ENCODE measurements at regions not wholly inside any gene's neighbourhood (a gene's known extent, or its start where the extent isn't known, plus 50 kb on each side); places are given as distances from the start of the nearest gene placed in this dataset.
"Not testable (repeated sequence)": the region's sequence is repeated elsewhere in the genome, so short reads cannot be mapped to it uniquely, and the experiment has no call there.

DNA sequence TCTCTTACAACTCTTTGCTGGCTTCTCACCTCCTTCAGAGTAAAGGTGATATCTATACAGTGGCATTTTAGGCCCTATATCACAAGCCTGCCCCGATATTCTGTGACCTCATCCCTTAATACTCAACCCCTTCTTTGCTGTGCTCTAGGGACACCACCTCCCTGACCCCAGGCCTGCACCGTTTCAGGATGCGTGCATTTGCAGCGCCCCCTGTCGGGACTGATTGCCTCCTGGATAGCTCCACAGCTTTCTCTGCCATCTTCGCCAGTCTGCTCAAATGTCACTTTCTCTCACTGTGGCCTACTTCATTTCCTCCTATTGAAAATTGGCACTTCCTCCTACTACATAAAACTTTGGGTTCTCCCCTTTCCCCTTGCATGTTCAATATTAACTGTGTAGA lies 289.6 kb downstream of the SOCS6 start:
- Histone ChIP-seq H3K9ac (no peak overlapping the region), H3K4me3 (no peak overlapping the region), H3K9me3 (ENCODE audit: low read depth) (no peaks in the 10 kb centered on the region), H3K79me2 (ENCODE audit: low read depth) (no peaks in the 10 kb centered on the region), H2AFZ (replicated peaks) (peak overlapping the region; percentile 85), H3K27ac (no peak overlapping the region), H4K20me1 (ENCODE audit: low read depth) (no peaks in the 10 kb centered on the region), H3K27me3 (no peaks in the 10 kb centered on the region), H3K36me3 (no peaks in the 10 kb centered on the region), H3F3A (ENCODE audit: low read depth) (no peaks in the 10 kb centered on the region), H3K4me2 (no peak overlapping the region), H3K4me1 (no peaks in the 10 kb centered on the region)
- Mint-ChIP-seq H3K36me3 (no peaks in the 10 kb centered on the region), H3K4me3 (no peak overlapping the region), H3K27ac (no peak overlapping the region), H3K9me3 (peaks cover 6% of the 10 kb centered on the region), H3K27me3 (ENCODE audit: insufficient read depth, low read depth) (peaks cover 4% of the 10 kb centered on the region), H3K4me1 (peaks cover 24% of the 10 kb centered on the region)
- peak; percentile 78 for DNase-seq (ENCODE audit: low spot score)
- TF ChIP-seq CTCF (IDR thresholded peaks at IDR 0.05): peak; percentile 78
- no peak for TF ChIP-seq EZH2phosphoT487 (IDR thresholded peaks at IDR 0.05)

DNA sequence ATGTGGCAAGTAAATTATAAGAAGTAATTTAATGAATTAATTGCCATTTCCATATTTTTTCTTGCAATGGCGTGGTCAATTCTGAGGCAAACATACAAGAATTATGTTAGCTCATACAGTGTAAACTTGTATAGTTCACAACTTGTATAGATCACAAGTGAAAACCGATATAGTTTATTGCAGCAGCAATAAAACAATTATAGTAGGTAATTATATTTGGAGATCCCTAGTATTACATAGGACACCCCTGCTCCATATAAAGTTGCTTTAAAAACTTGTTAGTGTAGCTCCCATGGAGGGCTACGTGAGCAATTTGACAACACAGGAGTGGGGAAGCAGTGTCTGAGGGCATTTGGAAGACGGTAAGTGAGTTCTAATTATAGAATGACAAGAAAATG lies 288.2 kb downstream of the SOCS6 start:
- Histone ChIP-seq H3K4me1 (no peaks in the 10 kb centered on the region), H3K27me3 (no peaks in the 10 kb centered on the region), H4K20me1 (ENCODE audit: low read depth) (no peaks in the 10 kb centered on the region), H3K4me3 (no peak overlapping the region), H3K9ac (no peak overlapping the region), H3K27ac (no peak overlapping the region), H3K9me3 (ENCODE audit: low read depth) (no peaks in the 10 kb centered on the region), H3K4me2 (no peak overlapping the region), H3K36me3 (no peaks in the 10 kb centered on the region), H2AFZ (replicated peaks) (no peak overlapping the region), H3F3A (ENCODE audit: low read depth) (no peaks in the 10 kb centered on the region), H3K79me2 (ENCODE audit: low read depth) (no peaks in the 10 kb centered on the region)
- no peak for DNase-seq (ENCODE audit: low spot score)
- H3K27me3 Mint-ChIP-seq (ENCODE audit: insufficient read depth, low read depth): peaks cover 4% of the 10 kb centered on the region
- H3K9me3 Mint-ChIP-seq: peaks cover 12% of the 10 kb centered on the region
- H3K27ac Mint-ChIP-seq: peak overlapping the region; percentile 64
- TF ChIP-seq EZH2 (IDR thresholded peaks at IDR 0.05) (no peak), EZH2phosphoT487 (IDR thresholded peaks at IDR 0.05) (no peak), CTCF (IDR thresholded peaks at IDR 0.05) (no peak)
- H3K4me1 Mint-ChIP-seq: peaks cover 28% of the 10 kb centered on the region
- no peak overlapping the region for H3K4me3 Mint-ChIP-seq
- H3K36me3 Mint-ChIP-seq: no peaks in the 10 kb centered on the region

DNA sequence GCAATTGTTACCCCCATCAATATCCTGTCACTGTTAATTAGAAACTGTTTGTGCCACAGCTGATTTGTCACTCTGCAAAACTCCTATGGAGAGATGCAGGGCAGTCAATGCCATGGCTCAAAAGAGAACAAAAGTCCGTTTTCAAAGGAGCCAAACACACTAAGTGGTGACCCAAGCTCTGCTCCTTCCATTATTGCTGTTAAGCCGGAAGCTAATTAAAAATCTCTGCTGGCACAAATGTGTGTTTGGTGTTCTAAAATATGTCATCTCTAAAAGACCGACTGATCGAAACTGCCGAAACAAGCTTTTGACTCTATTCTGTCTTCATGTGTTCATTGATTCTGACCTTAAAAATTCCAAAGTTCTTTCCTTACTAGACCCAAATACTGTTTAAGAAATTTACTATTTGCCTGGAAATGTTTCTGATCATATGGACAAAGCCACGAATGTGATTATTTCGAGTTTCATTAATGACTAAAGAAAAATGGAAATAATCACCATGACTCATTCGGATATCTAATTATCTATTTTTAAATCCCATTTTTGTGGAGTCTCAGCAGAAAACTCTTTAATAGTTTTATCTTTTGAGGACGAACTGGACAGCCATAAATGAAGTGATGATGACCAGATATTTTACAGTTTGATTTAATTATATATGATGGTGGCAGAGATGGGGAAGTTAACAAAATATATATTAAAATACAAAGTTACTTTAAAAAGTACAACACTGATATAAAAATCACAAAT lies 287.6 kb downstream of the SOCS6 start:
- H3K27me3 Mint-ChIP-seq (ENCODE audit: insufficient read depth, low read depth): peaks cover 4% of the 10 kb centered on the region
- H2AFZ ChIP-seq (replicated peaks): no peak overlapping the region
- no peak overlapping the region for H3K27ac ChIP-seq
- TF ChIP-seq EZH2 (IDR thresholded peaks at IDR 0.05) (no peak), EZH2phosphoT487 (IDR thresholded peaks at IDR 0.05) (no peak), CTCF (IDR thresholded peaks at IDR 0.05) (no peak)
- H3K4me1 Mint-ChIP-seq: peaks cover 28% of the 10 kb centered on the region
- DNase-seq (ENCODE audit: low spot score): peak; percentile 6
- H3K4me3 ChIP-seq: no peak overlapping the region
- H3K4me1 ChIP-seq: no peaks in the 10 kb centered on the region
- no peak overlapping the region for H3K4me2 ChIP-seq
- H3K36me3 ChIP-seq: no peaks in the 10 kb centered on the region
- H3K27ac Mint-ChIP-seq: no peak overlapping the region
- no peak overlapping the region for H3K9ac ChIP-seq
- no peaks in the 10 kb centered on the region for H3K27me3 ChIP-seq
- no peaks in the 10 kb centered on the region for H3K36me3 Mint-ChIP-seq
- H3F3A ChIP-seq (ENCODE audit: low read depth): no peaks in the 10 kb centered on the region
- peaks cover 14% of the 10 kb centered on the region for H3K9me3 Mint-ChIP-seq
- H4K20me1 ChIP-seq (ENCODE audit: low read depth): no peaks in the 10 kb centered on the region
- H3K9me3 ChIP-seq (ENCODE audit: low read depth): no peaks in the 10 kb centered on the region
- H3K79me2 ChIP-seq (ENCODE audit: low read depth): no peaks in the 10 kb centered on the region
- H3K4me3 Mint-ChIP-seq: no peak overlapping the region

GRCh38 chr18:70574951-70575350 lies 286.1 kb downstream of the SOCS6 start:
- H3K4me3 Mint-ChIP-seq; H3K27me3 Mint-ChIP-seq (ENCODE audit: insufficient read depth, low read depth); H3K9ac ChIP-seq; H3F3A ChIP-seq (ENCODE audit: low read depth); H3K36me3 Mint-ChIP-seq; H3K4me1 ChIP-seq; H3K4me3 ChIP-seq; H2AFZ ChIP-seq (replicated peaks); H3K9me3 ChIP-seq (ENCODE audit: low read depth); H3K4me2 ChIP-seq; DNase-seq (ENCODE audit: low spot score); H4K20me1 ChIP-seq (ENCODE audit: low read depth); H3K36me3 ChIP-seq; H3K27ac Mint-ChIP-seq; H3K79me2 ChIP-seq (ENCODE audit: low read depth); H3K27ac ChIP-seq; H3K27me3 ChIP-seq: not testable (repeated sequence)
- peaks cover 28% of the 10 kb centered on the region for H3K4me1 Mint-ChIP-seq
- H3K9me3 Mint-ChIP-seq: peaks cover 24% of the 10 kb centered on the region

- not testable (repeated sequence) for H3F3A ChIP-seq (ENCODE audit: low read depth); H3K4me1 ChIP-seq; H3K9me3 ChIP-seq (ENCODE audit: low read depth); H3K4me2 ChIP-seq; H3K4me3 Mint-ChIP-seq; H3K36me3 ChIP-seq; H3K27ac Mint-ChIP-seq; H3K9ac ChIP-seq; H2AFZ ChIP-seq (replicated peaks); H3K27me3 ChIP-seq; H4K20me1 ChIP-seq (ENCODE audit: low read depth); H3K79me2 ChIP-seq (ENCODE audit: low read depth); H3K4me1 Mint-ChIP-seq; H3K27me3 Mint-ChIP-seq (ENCODE audit: insufficient read depth, low read depth); H3K4me3 ChIP-seq; DNase-seq (ENCODE audit: low spot score); H3K36me3 Mint-ChIP-seq; H3K27ac ChIP-seq
- H3K9me3 Mint-ChIP-seq: peaks cover 24% of the 10 kb centered on the region
Measured at GRCh38 chr18:70569647-70570046, 280.8 kb downstream of the SOCS6 start.
